Neural crest cell (in vitro differentiated cells): ENCODE measurements at regions not wholly inside any gene's neighbourhood (a gene's known extent, or its start where the extent isn't known, plus 50 kb on each side); places are given as distances from the start of the nearest gene placed in this dataset.

Experiments used
- DNase-seq: peaks from one replicate; pipeline ENCODE4 v3.0.0; 2021; ENCODE audit warnings: low read depth, mixed read lengths, low spot score
- H3K27ac Mint-ChIP-seq: one replicate; pipeline ENCODE4 v1.8.0; 2021; ENCODE audit warnings: mild to moderate bottlenecking, mixed read lengths; ENCODE audit not compliant: unreplicated experiment
- H3K27me3 Mint-ChIP-seq: 2 replicates; pipeline ENCODE4 v1.8.0; 2021; ENCODE audit warnings: low read depth, mild to moderate bottlenecking, mixed read lengths
- H3K36me3 Mint-ChIP-seq: 2 replicates; pipeline ENCODE4 v1.8.0; 2021; ENCODE audit warnings: low read depth, mild to moderate bottlenecking, mixed read lengths
- H3K4me1 Mint-ChIP-seq: 2 replicates; pipeline ENCODE4 v1.8.0; 2021; ENCODE audit warnings: mixed read lengths
- H3K4me3 Mint-ChIP-seq: one replicate; pipeline ENCODE4 v1.8.0; 2021; ENCODE audit warnings: mild to moderate bottlenecking, mixed read lengths
- H3K9me3 Mint-ChIP-seq: 2 replicates; pipeline ENCODE4 v1.8.0; 2021; ENCODE audit warnings: mixed read lengths
- CTCF ChIP-seq: fragments of 200-600 bp; sonication (generic); conservative IDR thresholded peaks from 2 replicates; pipeline ENCODE4 v1.5.0; 2021; ENCODE audit warnings: antibody characterized with exemption, mild to moderate bottlenecking

GRCh38 chr3:124094496-124094895 lies 102.6 kb upstream of the ROPN1 start:
- no peak for TF ChIP-seq CTCF
- H3K9me3 Mint-ChIP-seq: no peaks in the 10 kb centered on the region
- H3K4me3 Mint-ChIP-seq: no peak overlapping the region
- peaks cover 5% of the 10 kb centered on the region for H3K36me3 Mint-ChIP-seq
- H3K27me3 Mint-ChIP-seq: no peaks in the 10 kb centered on the region
- peak; percentile 22 for DNase-seq
- peaks cover 44% of the 10 kb centered on the region for H3K4me1 Mint-ChIP-seq
- no peak overlapping the region for H3K27ac Mint-ChIP-seq

DNA sequence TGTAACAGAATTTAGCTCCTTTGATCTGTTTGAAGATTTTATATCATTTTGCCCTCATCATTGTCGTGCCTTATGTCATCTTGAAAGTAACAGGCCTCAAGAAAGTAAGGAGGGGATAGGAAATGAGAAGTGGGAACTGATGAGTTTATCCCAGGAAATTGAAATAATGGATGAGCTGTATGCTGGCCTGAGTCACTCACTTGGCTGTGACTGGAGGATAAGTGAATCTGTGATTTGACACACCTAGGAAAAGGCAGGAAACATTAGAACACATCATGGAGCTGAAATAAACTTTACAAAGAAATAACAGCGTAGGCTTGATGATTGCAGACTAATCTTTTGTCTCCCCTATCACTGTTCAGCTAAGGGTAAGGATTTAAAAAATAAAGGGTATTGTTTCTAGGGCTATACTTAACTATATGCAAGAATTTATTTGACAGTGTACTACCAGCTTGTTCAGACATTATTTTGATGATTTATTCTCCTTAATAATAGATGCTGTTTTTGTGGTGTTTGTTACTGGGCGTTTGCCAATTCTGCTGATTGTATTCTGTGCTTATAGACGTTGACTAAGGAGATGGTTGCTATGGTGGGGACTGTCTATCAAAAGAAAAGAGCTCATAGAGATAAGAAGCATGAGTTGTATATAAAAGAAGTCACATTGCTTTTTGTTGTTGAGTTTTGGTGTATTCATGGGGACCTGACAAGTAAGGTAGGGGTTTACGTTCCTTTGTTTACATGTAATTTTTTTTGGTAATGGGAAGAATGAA lies 105.6 kb upstream of the ROPN1 start:
- DNase-seq: no peak
- no peak overlapping the region for H3K27ac Mint-ChIP-seq
- H3K36me3 Mint-ChIP-seq: no peaks in the 10 kb centered on the region
- no peak overlapping the region for H3K4me3 Mint-ChIP-seq
- peaks cover 30% of the 10 kb centered on the region for H3K4me1 Mint-ChIP-seq
- no peaks in the 10 kb centered on the region for H3K27me3 Mint-ChIP-seq
- TF ChIP-seq CTCF: no peak
- H3K9me3 Mint-ChIP-seq: no peaks in the 10 kb centered on the region

DNA sequence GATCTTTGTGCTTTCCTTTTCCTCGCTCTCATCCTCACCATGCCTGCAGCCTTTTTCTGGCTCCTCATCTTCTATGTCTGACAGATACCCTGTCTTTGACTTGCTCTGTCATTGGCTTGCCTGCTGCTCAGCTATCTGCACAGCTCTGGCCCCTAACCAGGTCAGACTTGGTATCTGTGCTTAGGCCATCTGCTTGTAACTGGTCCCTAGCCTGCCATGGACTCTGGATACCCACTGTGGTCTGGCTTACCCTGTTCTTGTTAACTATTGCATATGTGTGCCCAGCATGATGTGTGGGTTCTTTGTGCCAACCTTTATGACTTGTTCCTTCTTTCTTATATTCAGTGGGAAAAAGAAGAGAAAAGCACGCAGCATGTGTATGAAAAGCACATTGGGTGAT lies 109.7 kb upstream of the ROPN1 start:
- H3K27me3 Mint-ChIP-seq: no peaks in the 10 kb centered on the region
- no peaks in the 10 kb centered on the region for H3K36me3 Mint-ChIP-seq
- peaks cover 16% of the 10 kb centered on the region for H3K4me1 Mint-ChIP-seq
- no peak for TF ChIP-seq CTCF
- H3K4me3 Mint-ChIP-seq: no peak overlapping the region
- DNase-seq: no peak
- no peaks in the 10 kb centered on the region for H3K9me3 Mint-ChIP-seq
- no peak overlapping the region for H3K27ac Mint-ChIP-seq

DNA sequence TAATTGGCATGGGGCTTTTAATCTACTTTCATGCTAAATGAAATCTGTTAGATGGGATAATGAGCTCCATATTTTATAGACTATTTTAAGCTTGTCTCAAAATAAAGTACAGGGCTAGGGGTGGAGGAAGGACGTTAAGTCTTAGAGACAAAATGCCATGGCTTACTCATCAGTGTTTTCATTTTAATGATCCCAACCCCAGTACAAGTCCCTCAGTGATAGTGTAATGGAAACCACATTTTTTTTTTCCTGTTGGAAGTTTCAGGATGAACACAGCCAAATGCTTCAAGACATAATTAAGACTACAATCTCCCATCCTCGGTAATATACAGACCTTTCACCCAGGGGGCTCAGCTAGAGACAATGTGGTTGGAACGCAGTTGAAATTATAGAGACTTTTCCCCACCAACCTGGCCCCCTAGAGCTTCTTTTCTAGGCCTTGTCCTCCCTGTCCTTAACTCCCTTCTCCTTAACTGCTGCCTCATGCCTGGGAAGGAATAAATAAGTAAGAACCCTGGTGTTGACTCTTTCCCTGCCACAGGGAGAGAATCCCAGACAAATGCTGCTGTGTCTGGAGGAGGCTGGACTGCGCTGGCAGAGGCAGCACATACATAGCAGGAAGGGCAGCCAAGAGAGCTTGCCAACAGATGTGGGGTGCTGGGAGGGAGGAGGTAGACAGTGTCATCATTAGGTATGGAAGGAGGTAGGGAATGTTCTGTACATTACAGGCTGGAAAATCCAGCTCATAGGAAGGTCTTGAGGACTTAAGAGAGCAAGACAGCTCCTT lies 115.4 kb upstream of the ROPN1 start:
- Mint-ChIP-seq H3K4me1 (no peaks in the 10 kb centered on the region), H3K9me3 (peaks cover 3% of the 10 kb centered on the region), H3K36me3 (peaks cover 3% of the 10 kb centered on the region), H3K27me3 (no peaks in the 10 kb centered on the region), H3K4me3 (no peak overlapping the region), H3K27ac (no peak overlapping the region)
- TF ChIP-seq CTCF: no peak
- no peak for DNase-seq

DNA sequence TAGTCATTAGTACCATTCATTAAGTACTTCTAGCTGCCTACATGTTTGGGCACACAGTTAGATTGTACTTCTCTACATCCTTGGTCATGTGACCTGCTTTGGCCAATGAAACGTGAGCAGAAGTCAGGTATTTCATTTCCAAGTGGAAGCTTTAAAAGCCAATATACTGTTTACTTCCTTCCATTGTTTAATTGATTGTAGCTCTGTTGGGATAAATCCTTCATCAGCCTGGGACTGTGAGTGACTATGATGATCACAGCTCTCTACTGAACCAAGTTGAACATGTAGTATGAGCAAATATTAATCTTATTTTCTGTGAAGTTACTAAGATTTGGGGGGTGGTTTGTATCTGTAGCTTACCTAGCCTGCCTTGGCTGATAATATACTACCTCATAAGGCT lies 116.5 kb upstream of the ROPN1 start:
- no peak for DNase-seq
- no peak for TF ChIP-seq CTCF
- H3K36me3 Mint-ChIP-seq: peaks cover 3% of the 10 kb centered on the region
- H3K4me1 Mint-ChIP-seq: no peaks in the 10 kb centered on the region
- H3K27me3 Mint-ChIP-seq: no peaks in the 10 kb centered on the region
- peaks cover 3% of the 10 kb centered on the region for H3K9me3 Mint-ChIP-seq
- no peak overlapping the region for H3K27ac Mint-ChIP-seq
- H3K4me3 Mint-ChIP-seq: no peak overlapping the region
